ENCODE measurements at regions not wholly inside any gene's neighbourhood (a gene's known extent, or its start where the extent isn't known, plus 50 kb on each side); places are given as distances from the start of the nearest gene placed in this dataset.
A peak's percentile ranks its signal among the peaks of the same experiment; 100 is the strongest.

- peak; percentile 92 for ATAC-seq
- no peak overlapping the region for H3K27ac ChIP-seq
- H3K36me3 ChIP-seq: no peaks in the 10 kb centered on the region
- H3K27me3 ChIP-seq: peaks cover 0 to 7% of the 10 kb centered on the region in 2 donors
- H3K4me1 ChIP-seq: no peaks in the 10 kb centered on the region
- peaks cover 0 to 6% of the 10 kb centered on the region in 2 donors for H3K9me3 ChIP-seq
- TF ChIP-seq, protein P1, sequence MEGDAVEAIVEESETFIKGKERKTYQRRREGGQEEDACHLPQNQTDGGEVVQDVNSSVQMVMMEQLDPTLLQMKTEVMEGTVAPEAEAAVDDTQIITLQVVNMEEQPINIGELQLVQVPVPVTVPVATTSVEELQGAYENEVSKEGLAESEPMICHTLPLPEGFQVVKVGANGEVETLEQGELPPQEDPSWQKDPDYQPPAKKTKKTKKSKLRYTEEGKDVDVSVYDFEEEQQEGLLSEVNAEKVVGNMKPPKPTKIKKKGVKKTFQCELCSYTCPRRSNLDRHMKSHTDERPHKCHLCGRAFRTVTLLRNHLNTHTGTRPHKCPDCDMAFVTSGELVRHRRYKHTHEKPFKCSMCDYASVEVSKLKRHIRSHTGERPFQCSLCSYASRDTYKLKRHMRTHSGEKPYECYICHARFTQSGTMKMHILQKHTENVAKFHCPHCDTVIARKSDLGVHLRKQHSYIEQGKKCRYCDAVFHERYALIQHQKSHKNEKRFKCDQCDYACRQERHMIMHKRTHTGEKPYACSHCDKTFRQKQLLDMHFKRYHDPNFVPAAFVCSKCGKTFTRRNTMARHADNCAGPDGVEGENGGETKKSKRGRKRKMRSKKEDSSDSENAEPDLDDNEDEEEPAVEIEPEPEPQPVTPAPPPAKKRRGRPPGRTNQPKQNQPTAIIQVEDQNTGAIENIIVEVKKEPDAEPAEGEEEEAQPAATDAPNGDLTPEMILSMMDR (IDR thresholded peaks at IDR 0.05): no peak
- DNase-seq: peak in 2 of 4 donors; percentile 55 to 66
- H3K4me3 ChIP-seq: no peak overlapping the region
- intact Hi-C loops (cut with DNase I): no loop called here
Measured at GRCh38 chr2:204265681-204266181, 279.5 kb upstream of the PARD3B start.

DNA sequence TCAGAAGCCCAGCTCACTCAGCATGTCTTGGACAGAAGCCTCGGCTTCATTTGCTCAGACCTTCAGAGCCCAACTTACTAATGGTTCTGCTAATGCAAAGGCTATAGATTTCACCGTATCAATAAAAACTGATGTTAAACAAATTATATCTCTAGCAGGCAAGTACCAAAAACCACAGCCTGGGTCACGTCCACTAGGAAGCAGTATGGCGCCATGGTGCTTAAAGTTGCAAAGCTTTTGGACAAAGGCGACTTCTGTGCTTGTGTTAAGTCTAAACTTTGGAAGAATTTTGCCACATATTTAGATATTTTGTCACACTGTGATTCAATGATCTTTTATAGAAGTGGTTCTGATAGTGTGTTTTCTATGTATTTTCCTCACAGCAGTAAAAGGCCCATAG, 276.8 kb upstream of the PARD3B start:
- ATAC-seq (no peak), DNase-seq (no peak)
- peaks cover 0 to 2% of the 10 kb centered on the region in 2 donors for H3K4me1 ChIP-seq
- no peak overlapping the region for H3K4me3 ChIP-seq
- H3K9me3 ChIP-seq: peaks cover 0 to 10% of the 10 kb centered on the region in 2 donors
- TF ChIP-seq, protein P1 (IDR thresholded peaks at IDR 0.05): no peak
- no peaks in the 10 kb centered on the region for H3K36me3 ChIP-seq
- H3K27me3 ChIP-seq: peaks cover 0 to 7% of the 10 kb centered on the region in 2 donors
- intact Hi-C loops (cut with DNase I): no loop called here
- H3K27ac ChIP-seq: no peak overlapping the region

- ATAC-seq (no peak), DNase-seq (no peak)
- Histone ChIP-seq H3K27ac (no peak overlapping the region), H3K9me3 (peaks cover 0 to 10% of the 10 kb centered on the region in 2 donors), H3K4me3 (no peak overlapping the region), H3K36me3 (no peaks in the 10 kb centered on the region), H3K4me1 (peaks cover 0 to 2% of the 10 kb centered on the region in 2 donors), H3K27me3 (peaks cover 0 to 7% of the 10 kb centered on the region in 2 donors)
- TF ChIP-seq, protein P1 (IDR thresholded peaks at IDR 0.05): no peak
- intact Hi-C loops (cut with DNase I): no loop called here
Measured at GRCh38 chr2:204268971-204269370, 276.3 kb upstream of the PARD3B start.

GRCh38 chr2:204272089-204272488, 273.2 kb upstream of the PARD3B start:
- Histone ChIP-seq H3K9me3 (peaks cover 0 to 10% of the 10 kb centered on the region in 2 donors), H3K36me3 (no peaks in the 10 kb centered on the region), H3K27me3 (no peaks in the 10 kb centered on the region), H3K4me3 (no peak overlapping the region), H3K27ac (no peak overlapping the region), H3K4me1 (peaks cover 0 to 2% of the 10 kb centered on the region in 2 donors)
- TF ChIP-seq, protein P1 (IDR thresholded peaks at IDR 0.05): no peak
- ATAC-seq: no peak
- intact Hi-C loops (cut with DNase I): no loop called here
- no peak for DNase-seq

GRCh38 chr2:204272610-204273287, 272.5 kb upstream of the PARD3B start:
- DNase-seq (peak in 1 of 4 donors; percentile 39), ATAC-seq (no peak)
- Histone ChIP-seq H3K4me3 (no peak overlapping the region), H3K27ac (no peak overlapping the region), H3K36me3 (no peaks in the 10 kb centered on the region), H3K9me3 (peaks cover 0 to 10% of the 10 kb centered on the region in 2 donors), H3K4me1 (peaks cover 0 to 2% of the 10 kb centered on the region in 2 donors), H3K27me3 (no peaks in the 10 kb centered on the region)
- intact Hi-C loops (cut with DNase I): no loop called here
- TF ChIP-seq, protein P1 (IDR thresholded peaks at IDR 0.05): no peak
